Endothelial cell of umbilical vein (primary cell): ENCODE measurements at regions not wholly inside any gene's neighbourhood (a gene's known extent, or its start where the extent isn't known, plus 50 kb on each side); places are given as distances from the start of the nearest gene placed in this dataset.

Experiments
- CTCF ChIP-seq, 2 donors: IDR thresholded peaks; 1 replicate in 1 of 2; 2 replicates in 1 of 2; pipeline ENCODE4 v1.5.1; 2011; ENCODE audit warnings: low read length in 2 of 2, mild to moderate bottlenecking in 2 of 2, moderate library complexity in 2 of 2, control low read depth in 1 of 2, inconsistent platforms in 1 of 2, low read depth in 1 of 2; ENCODE audit not compliant: insufficient read depth in 1 of 2; ENCODE audit errors: extremely low read depth in 1 of 2
- POLR2A ChIP-seq: IDR thresholded peaks from 2 replicates; pipeline ENCODE4 v1.6.1; 2012; ENCODE audit warnings: low read depth, mild to moderate bottlenecking, control low read depth, low read length

GRCh38 chrX:124993735-124994134 lies 325.9 kb upstream of the TEX13C start:
- TF ChIP-seq POLR2A (no peak), CTCF (IDR thresholded peaks at IDR 0.05; ENCODE audit: extremely low read depth in 1 of 2, insufficient read depth in 1 of 2, low read depth in 1 of 2, low read length in 2 of 2) (no peak)
